ENCODE measurements at regions not wholly inside any gene's neighbourhood (a gene's known extent, or its start where the extent isn't known, plus 50 kb on each side); places are given as distances from the start of the nearest gene placed in this dataset.
"Not testable (repeated sequence)": the region's sequence is repeated elsewhere in the genome, so short reads cannot be mapped to it uniquely, and the experiment has no call there.

DNA sequence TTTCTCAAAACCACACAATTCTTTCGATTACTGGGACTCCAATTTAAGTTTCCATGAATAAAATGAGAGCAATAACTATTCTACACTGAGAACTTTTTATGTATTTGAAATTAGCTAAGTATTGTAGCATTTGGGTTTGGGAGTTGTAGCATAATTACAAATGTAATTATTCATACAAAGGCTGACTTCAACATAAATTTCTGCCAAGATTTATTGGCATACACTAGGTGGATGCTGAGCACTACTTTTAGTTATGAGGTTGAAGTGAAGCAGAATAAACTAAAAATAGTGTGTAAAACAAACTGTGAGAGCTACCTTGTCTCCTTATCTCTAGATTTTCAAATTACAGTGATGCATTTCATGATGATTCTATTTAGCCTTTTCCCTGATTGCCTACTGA, 516.1 kb downstream of the ZNF385D start:
- H3K36me3 ChIP-seq: no peaks in the 10 kb centered on the region
- no peaks in the 10 kb centered on the region for H3K27me3 ChIP-seq
- H3K27ac ChIP-seq: no peak overlapping the region
- intact Hi-C loops (cut with DNase I): no loop called here
- no peak for DNase-seq (ENCODE audit: extremely low spot score in 2 of 2)
- no peak for TF ChIP-seq POLR2A (IDR thresholded peaks at IDR 0.05)
- TF ChIP-seq, protein P1, sequence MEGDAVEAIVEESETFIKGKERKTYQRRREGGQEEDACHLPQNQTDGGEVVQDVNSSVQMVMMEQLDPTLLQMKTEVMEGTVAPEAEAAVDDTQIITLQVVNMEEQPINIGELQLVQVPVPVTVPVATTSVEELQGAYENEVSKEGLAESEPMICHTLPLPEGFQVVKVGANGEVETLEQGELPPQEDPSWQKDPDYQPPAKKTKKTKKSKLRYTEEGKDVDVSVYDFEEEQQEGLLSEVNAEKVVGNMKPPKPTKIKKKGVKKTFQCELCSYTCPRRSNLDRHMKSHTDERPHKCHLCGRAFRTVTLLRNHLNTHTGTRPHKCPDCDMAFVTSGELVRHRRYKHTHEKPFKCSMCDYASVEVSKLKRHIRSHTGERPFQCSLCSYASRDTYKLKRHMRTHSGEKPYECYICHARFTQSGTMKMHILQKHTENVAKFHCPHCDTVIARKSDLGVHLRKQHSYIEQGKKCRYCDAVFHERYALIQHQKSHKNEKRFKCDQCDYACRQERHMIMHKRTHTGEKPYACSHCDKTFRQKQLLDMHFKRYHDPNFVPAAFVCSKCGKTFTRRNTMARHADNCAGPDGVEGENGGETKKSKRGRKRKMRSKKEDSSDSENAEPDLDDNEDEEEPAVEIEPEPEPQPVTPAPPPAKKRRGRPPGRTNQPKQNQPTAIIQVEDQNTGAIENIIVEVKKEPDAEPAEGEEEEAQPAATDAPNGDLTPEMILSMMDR (IDR thresholded peaks at IDR 0.05): no peak
- no peak for TF ChIP-seq POLR2AphosphoS5 (IDR thresholded peaks at IDR 0.05; ENCODE audit: insufficient read depth in 1 of 2, low read depth in 1 of 2)
- no peaks in the 10 kb centered on the region for H3K4me1 ChIP-seq
- no peak overlapping the region for H3K4me3 ChIP-seq
- H3K9me3 ChIP-seq: no peaks in the 10 kb centered on the region

DNA sequence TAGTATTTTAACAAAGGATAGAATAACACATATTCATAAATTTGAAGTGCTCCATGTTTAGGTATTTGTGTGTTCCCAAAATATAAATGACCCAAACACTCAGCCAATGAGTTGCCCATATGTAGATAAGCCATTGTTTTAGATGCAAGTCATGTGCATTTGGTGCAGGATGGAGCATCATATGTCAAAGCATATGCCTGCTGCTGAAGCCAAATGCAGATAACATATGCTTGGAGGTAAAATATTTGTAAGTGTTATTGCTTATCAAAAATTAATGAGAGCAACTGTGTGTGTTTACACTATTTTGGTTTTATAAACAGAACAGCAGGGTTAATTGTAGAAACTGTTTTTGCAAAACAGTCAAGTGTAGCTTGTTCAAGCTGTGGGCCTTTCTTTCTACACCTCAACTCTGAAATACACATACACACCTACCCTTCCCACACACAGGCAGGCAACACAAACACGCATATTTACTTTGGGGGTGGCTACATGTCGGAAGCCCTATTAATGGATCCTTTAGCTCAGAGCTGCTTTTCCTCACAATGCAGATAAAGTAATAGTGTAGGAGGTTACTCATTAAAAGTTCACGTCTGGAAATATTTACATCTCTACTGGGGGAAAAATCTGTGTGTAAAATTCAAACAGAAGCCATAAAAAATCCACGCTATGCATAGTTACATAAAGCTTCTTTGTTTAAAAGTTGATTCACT, 521.4 kb downstream of the ZNF385D start:
- Histone ChIP-seq H3K4me3 (no peak overlapping the region), H3K27me3 (no peaks in the 10 kb centered on the region), H3K9me3 (no peaks in the 10 kb centered on the region), H3K4me1 (no peaks in the 10 kb centered on the region), H3K27ac (no peak overlapping the region), H3K36me3 (no peaks in the 10 kb centered on the region)
- TF ChIP-seq POLR2A (IDR thresholded peaks at IDR 0.05) (no peak), POLR2AphosphoS5 (IDR thresholded peaks at IDR 0.05; ENCODE audit: insufficient read depth in 1 of 2, low read depth in 1 of 2) (no peak)
- TF ChIP-seq, protein P1 (IDR thresholded peaks at IDR 0.05): no peak
- intact Hi-C loops (cut with DNase I): no loop called here
- no peak for DNase-seq (ENCODE audit: extremely low spot score in 2 of 2)

GRCh38 chr3:21226086-21226485, 524.9 kb downstream of the ZNF385D start:
- H3K4me3 ChIP-seq: no peak overlapping the region
- H3K4me1 ChIP-seq: peaks cover 7% of the 10 kb centered on the region
- intact Hi-C loops (cut with DNase I): no loop called here
- no peaks in the 10 kb centered on the region for H3K9me3 ChIP-seq
- TF ChIP-seq POLR2A (IDR thresholded peaks at IDR 0.05) (no peak), POLR2AphosphoS5 (IDR thresholded peaks at IDR 0.05; ENCODE audit: insufficient read depth in 1 of 2, low read depth in 1 of 2) (no peak)
- TF ChIP-seq, protein P1 (IDR thresholded peaks at IDR 0.05): no peak
- H3K36me3 ChIP-seq: no peaks in the 10 kb centered on the region
- H3K27ac ChIP-seq: no peak overlapping the region
- no peak for DNase-seq (ENCODE audit: extremely low spot score in 2 of 2)
- no peaks in the 10 kb centered on the region for H3K27me3 ChIP-seq

DNA sequence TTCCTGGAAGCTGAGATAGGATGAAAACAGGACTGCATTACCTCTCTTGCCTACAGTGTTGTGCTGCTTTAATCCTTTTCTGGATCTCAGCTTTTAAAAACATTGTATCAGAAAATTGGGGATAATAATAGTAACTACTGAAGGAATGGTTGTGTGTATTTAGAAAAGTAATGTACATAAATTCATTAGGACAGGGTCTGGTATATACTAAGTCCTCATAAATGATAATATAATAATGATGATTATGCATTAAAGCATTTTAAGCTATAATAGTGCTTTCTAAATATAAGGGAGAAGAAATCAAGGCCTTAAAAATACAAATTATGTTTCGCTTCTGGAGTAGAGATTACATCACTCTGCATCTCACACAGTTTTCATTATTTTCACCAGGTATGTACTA, 530.1 kb downstream of the ZNF385D start:
- Histone ChIP-seq H3K27me3 (no peaks in the 10 kb centered on the region), H3K9me3 (no peaks in the 10 kb centered on the region), H3K4me1 (peaks cover 7% of the 10 kb centered on the region), H3K36me3 (no peaks in the 10 kb centered on the region), H3K4me3 (no peak overlapping the region), H3K27ac (no peak overlapping the region)
- TF ChIP-seq, protein P1 (IDR thresholded peaks at IDR 0.05): no peak
- no peak for TF ChIP-seq POLR2A (IDR thresholded peaks at IDR 0.05)
- no peak for DNase-seq (ENCODE audit: extremely low spot score in 2 of 2)
- intact Hi-C loops (cut with DNase I): no loop called here

DNA sequence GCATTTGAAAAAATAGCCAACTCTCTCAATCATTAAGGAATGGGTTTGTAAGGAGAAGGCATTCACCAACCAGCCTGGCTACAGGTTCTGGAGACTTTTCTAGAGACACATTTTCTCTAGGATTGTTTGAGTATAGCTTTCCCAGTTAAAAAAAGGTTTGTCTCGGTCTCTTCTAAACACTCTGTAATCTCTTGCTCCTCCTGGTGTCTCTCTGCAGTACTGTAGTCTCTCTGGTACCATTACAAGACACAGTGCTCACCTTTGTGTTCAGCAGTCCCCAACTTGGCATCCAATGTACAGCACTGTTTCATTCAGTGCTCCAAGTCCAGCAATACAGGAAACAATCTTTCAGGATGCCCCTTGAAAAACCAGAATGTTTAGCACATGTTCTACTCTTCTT, 534.4 kb downstream of the ZNF385D start:
- Histone ChIP-seq H3K36me3 (no peaks in the 10 kb centered on the region), H3K4me3 (no peak overlapping the region), H3K4me1 (no peaks in the 10 kb centered on the region), H3K27ac (no peak overlapping the region), H3K9me3 (no peaks in the 10 kb centered on the region), H3K27me3 (no peaks in the 10 kb centered on the region)
- intact Hi-C loops (cut with DNase I): no loop called here
- DNase-seq (ENCODE audit: extremely low spot score in 2 of 2): no peak
- no peak for TF ChIP-seq POLR2AphosphoS5 (IDR thresholded peaks at IDR 0.05; ENCODE audit: insufficient read depth in 1 of 2, low read depth in 1 of 2)
- TF ChIP-seq, protein P1 (IDR thresholded peaks at IDR 0.05): no peak
- TF ChIP-seq POLR2A (IDR thresholded peaks at IDR 0.05): no peak

DNA sequence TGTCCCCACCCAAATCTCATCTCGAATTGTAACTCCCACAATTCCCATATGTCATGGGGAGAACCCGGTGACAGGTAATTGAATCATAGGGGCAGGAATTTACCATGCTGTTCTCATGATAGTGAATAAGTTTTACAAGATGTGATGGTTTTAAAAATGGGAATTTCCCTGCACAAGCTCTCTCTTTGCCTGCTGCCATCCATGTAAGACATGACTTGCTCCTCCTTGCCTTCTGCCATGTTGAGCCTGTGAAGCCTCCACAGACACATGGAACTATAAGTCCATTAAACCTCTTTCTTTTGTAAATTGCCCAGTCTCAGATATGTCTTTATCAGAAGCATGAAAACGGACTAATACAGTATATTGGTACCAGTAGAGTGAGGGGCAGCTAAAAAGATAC, 546.9 kb downstream of the ZNF385D start:
- H3K36me3 ChIP-seq; DNase-seq (ENCODE audit: extremely low spot score in 2 of 2); H3K4me1 ChIP-seq; H3K4me3 ChIP-seq; intact Hi-C loops (cut with DNase I); H3K9me3 ChIP-seq; H3K27me3 ChIP-seq; H3K27ac ChIP-seq: not testable (repeated sequence)

Measured in vagina (tissue), 2 donors.